AG09319 (cell line): ENCODE measurements at regions not wholly inside any gene's neighbourhood (a gene's known extent, or its start where the extent isn't known, plus 50 kb on each side); places are given as distances from the start of the nearest gene placed in this dataset.

ENCODE experiments used
- DNase-seq: peaks from one replicate; pipeline ENCODE4 v3.0.0-alpha.2; 2010; ENCODE audit warnings: low read depth; ENCODE audit errors: extremely low read depth
- TF ChIP-seq, protein P1 (sequence below): IDR thresholded peaks from 2 replicates; pipeline ENCODE4 v1.5.1; 2011; ENCODE audit warnings: low read depth, mild to moderate bottlenecking, inconsistent platforms, low read length, moderate library complexity

GRCh38 chr18:38052879-38053590 lies 487.4 kb upstream of the CELF4 start:
- no peak for DNase-seq
- TF ChIP-seq, protein P1, sequence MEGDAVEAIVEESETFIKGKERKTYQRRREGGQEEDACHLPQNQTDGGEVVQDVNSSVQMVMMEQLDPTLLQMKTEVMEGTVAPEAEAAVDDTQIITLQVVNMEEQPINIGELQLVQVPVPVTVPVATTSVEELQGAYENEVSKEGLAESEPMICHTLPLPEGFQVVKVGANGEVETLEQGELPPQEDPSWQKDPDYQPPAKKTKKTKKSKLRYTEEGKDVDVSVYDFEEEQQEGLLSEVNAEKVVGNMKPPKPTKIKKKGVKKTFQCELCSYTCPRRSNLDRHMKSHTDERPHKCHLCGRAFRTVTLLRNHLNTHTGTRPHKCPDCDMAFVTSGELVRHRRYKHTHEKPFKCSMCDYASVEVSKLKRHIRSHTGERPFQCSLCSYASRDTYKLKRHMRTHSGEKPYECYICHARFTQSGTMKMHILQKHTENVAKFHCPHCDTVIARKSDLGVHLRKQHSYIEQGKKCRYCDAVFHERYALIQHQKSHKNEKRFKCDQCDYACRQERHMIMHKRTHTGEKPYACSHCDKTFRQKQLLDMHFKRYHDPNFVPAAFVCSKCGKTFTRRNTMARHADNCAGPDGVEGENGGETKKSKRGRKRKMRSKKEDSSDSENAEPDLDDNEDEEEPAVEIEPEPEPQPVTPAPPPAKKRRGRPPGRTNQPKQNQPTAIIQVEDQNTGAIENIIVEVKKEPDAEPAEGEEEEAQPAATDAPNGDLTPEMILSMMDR = no peak

DNA sequence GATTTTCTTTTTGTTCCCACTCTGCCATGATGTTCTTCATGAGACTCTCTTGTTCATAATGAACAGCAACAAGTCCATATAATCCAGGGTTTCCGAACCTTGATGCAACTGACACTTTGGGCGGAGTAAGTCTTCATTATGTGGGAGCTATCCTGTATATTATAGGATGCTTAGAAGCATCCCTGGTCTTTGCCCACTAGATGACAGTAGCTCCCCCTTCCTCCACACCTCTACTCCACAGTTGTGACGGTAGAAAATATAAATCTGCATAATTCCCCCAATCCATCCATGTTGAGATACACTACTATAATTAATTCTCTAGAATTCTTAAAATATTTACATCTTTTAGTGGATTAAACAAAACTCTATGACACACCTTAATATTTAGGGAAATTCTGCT lies 482.2 kb upstream of the CELF4 start:
- TF ChIP-seq, protein P1 = no peak
- no peak for DNase-seq

DNA sequence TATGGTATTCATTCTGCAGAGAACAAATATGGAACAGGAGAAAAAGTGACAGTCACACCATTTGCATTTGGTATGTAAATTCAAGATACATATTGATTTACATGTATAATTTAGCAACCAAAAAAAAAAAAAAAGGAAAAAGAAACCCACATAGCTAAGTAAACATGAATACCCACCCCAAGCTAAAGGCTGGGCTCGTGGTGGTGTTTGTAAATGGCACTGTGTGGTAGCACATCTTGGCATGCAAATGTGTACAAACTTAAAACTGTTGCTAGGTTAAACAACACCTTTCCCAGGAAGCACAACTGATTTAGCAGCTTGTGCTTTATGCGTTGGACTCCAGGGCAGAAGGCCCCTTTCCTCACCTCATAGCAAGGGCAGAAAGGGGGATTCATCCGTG lies 481.1 kb upstream of the CELF4 start:
- TF ChIP-seq, protein P1 = no peak
- no peak for DNase-seq

DNA sequence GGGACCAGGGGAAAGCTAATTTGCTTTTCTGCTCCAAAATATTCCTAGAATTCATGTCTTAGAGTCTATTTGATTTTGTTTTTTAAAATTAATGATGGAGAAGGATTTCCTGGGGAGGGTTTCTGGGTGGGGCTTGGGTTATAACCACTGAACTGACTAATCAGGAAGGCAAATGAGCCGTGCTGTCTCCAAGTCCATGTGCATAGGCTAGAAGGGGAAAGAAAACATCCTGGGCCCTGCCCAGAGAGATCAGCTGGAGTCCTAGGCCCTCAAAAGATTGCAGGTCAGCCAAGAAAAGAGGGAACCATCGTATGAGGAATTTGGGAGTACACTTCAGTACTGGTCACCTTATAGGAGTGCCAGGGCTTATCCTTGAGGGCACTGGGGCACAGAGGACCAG lies 480.2 kb upstream of the CELF4 start:
- TF ChIP-seq, protein P1 = no peak
- no peak for DNase-seq

GRCh38 chr18:38042211-38042890 lies 476.8 kb upstream of the CELF4 start:
- no peak for DNase-seq

DNA sequence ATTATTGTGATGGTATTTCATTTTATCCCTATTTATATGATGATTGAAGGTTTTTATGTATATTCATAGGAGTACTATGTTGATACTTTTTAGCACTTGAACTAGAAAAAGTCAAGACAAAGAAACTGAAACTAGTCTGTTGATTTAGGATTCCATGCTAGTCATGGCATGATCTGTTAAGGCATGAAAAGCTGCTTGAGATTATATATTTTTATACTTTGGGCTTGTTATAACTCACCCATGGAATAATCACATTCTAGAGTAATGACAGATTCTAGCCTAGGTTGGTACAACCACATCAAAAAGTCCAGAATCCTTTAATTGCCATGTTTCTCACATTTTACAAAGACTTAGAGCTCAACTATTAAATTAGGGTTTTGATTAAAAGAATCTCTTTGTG lies 472.6 kb upstream of the CELF4 start:
- TF ChIP-seq, protein P1 = no peak
- no peak for DNase-seq

More at GRCh38 chr18:38042211-38042890, 476.8 kb upstream of the CELF4 start:
- TF ChIP-seq, protein P1 = no peak

- TF ChIP-seq, protein P1 = no peak
- DNase-seq = no peak
Observed at GRCh38 chr18:38035193-38035592, 469.6 kb upstream of the CELF4 start.
